ENCODE measurements at regions not wholly inside any gene's neighbourhood (a gene's known extent, or its start where the extent isn't known, plus 50 kb on each side); places are given as distances from the start of the nearest gene placed in this dataset.
A peak's percentile ranks its signal among the peaks of the same experiment; 100 is the strongest.
"Not testable (repeated sequence)": the region's sequence is repeated elsewhere in the genome, so short reads cannot be mapped to it uniquely, and the experiment has no call there.

- peak in 3 of 11 donors; percentile 4 to 7 (median 5) for DNase-seq (ENCODE audit: extremely low read depth in 1 of 11, low read depth in 9 of 11, low spot score in 4 of 11)
These were observed 1641.1 kb downstream of the SPATA31A7 start for GRCh38 chr9:62830829-62831459.

DNA sequence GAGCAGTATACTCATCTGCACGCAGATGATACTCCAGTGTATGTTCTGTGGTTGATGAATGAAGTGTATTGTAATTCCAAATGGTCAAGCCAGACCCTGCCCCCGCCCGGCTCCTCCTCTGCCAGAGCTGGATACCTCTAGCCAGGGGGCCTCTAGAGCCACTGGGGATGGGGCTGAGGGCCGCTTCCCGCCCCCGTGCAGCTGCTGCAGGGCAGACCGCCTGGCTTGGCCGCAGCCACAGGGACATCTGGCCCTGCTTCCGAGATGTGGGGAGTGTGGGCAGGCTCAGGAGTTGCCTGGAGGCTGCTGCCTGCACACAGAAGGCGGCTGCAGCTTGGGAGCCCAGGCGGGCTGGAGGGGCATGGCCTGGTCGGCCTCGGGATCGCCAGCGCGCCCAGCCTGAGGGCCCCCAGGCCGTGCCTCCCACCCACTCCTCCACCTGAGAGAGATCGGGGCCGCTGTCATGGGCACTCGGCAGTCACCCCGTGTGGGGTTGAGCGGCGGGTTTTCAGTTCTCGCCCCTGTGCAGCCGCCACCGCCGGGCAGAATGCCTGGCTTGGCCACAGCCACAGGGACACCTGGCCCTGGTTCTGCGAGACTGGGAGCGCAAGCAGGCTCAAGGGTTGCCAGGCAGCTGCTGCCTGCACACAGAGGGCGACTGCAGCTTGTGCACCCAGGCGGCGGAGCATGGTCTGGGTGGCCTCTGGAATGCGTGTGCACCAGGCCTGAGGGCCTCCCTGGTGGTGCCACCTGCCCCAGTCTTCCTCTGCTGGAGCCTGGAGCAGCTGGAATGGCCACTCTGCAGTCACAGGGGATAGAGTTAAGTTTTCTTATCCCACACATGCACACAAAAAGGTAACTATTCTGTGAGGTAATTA is 1643.7 kb downstream of the SPATA31A7 start:
- DNase-seq (ENCODE audit: extremely low read depth in 1 of 11, low read depth in 9 of 11, low spot score in 4 of 11), result peak in 3 of 11 donors; percentile 4 to 9 (median 5)

DNA sequence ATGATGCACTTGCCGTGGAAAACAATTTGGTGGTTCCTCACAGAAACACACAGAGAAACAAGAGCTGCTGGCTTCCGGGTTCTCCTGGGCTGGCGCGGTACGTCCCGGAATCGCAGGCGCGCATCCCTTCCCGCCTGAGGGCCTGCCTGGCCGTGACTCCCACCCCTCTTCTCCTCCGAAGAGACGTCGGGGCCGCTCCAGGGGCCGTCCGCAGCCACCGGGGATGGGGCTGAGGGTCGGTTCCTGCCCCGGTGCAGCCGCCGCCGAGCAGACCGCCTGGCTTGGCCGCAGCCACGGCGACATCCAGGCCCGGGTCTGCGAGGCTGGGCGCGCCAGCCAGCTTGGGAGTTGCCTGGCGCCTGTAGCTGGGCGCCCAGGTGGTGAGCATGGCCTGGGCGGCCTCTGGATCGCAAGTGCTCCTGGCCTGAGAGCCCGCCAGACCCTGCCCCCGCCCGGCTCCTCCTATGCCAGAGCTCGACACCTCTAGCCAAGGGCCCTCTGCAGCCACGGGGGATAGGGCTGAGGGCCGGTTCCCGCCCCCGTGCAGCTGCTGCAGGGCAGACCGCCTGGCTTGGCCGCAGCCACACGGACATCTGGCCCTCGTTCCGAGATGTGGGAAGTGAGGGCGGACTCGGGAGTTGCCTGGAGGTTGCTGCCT is 1647.5 kb downstream of the SPATA31A7 start:
- not testable (repeated sequence) for DNase-seq (ENCODE audit: extremely low read depth in 1 of 11, low read depth in 9 of 11, low spot score in 4 of 11)

DNA sequence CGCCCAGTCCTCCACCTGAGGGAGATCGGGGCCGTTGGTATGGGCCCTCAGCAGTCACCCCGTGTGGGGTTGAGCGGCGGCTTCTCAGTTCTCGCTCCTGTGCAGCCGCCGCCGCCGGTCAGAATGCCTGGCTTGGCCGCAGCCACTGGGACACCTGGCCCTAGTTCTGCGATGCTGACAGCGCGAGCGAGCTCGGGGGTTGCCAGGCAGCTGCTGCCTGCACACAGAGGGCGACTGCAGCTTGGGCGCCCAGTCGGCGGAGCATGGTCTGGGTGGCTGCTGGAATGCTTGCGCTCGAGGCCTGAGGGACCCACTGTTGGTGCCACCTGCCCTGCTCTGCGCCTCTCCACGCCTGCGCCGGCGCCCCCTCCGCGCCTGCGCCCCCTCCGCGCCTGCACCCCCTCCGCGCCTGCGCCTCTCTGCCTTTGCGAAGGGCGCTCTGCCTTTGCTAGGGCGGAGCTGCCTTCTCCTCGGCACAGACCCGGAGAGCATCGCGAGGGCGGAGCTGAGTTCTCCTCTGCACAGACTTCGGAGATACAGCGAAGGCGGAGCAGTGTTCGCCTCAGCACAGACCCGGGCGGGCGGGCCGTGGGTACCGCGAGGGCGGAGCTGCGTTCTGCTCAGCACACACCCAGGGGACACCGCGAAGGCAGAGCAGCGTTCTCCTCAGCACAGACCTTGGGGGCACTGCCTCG is 1648.3 kb downstream of the SPATA31A7 start:
- peak; percentile 42 to 72 (median 60) for DNase-seq (ENCODE audit: extremely low read depth in 1 of 11, low read depth in 9 of 11, low spot score in 4 of 11)

- DNase-seq (ENCODE audit: extremely low read depth in 1 of 11, low read depth in 9 of 11, low spot score in 4 of 11), result not testable (repeated sequence)
These were observed 1649.3 kb downstream of the SPATA31A7 start for GRCh38 chr9:62839168-62839567.

GRCh38 chr9:62843145-62843544 is 1653.3 kb downstream of the SPATA31A7 start:
- not testable (repeated sequence) for DNase-seq (ENCODE audit: extremely low read depth in 1 of 11, low read depth in 9 of 11, low spot score in 4 of 11)

GRCh38 chr9:62843706-62844290 is 1654.0 kb downstream of the SPATA31A7 start:
- not testable (repeated sequence) for DNase-seq (ENCODE audit: extremely low read depth in 1 of 11, low read depth in 9 of 11, low spot score in 4 of 11)

DNA sequence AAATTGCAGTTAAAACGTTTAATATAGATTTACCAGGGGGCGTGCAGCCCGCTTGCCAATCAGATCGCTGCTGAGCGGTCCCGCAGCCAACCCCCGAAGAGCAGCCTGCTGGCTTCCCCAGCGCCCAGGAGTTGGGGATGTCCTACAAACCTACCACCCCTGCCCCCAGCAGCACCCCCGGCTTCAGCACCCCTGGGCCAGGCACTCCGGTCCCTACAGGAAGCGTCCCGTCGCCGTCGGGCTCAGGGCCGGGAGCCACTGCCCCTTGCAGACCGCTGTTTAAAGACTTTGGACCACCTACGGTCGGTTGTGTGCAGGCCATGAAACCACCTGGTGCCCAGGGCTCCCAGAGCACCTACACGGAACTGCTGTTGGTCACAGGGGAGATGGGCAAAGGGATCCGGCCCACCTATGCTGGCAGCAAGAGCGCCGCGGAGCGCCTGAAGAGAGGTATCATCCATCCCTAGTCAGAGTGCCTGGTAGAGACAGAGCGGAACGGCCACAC is 1654.9 kb downstream of the SPATA31A7 start:
- DNase-seq (ENCODE audit: extremely low read depth in 1 of 11, low read depth in 9 of 11, low spot score in 4 of 11), result not testable (repeated sequence)

- DNase-seq (ENCODE audit: extremely low read depth in 1 of 11, low read depth in 9 of 11, low spot score in 4 of 11), result not testable (repeated sequence)
These were observed 1658.4 kb downstream of the SPATA31A7 start for GRCh38 chr9:62848258-62848657.

DNA sequence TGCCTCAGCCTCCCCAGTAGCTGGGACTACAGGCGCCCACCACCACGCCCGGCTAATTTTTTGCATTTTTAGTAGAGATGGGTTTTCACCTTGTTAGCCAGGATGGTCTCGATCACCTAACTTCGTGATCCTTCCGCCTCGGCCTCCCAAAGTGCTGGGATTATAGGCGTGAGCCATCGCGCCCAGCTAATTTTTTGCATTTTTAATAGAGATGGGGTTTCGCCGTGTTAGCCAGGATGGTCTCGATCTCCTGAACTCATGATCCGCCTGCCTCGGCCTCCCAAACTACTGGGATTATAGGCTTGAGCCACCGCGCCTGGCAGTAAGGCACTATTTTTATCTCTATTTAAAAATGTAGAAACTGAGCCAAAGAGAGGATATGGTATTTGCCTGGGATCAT is 1660.2 kb downstream of the SPATA31A7 start:
- not testable (repeated sequence) for DNase-seq (ENCODE audit: extremely low read depth in 1 of 11, low read depth in 9 of 11, low spot score in 4 of 11)

DNA sequence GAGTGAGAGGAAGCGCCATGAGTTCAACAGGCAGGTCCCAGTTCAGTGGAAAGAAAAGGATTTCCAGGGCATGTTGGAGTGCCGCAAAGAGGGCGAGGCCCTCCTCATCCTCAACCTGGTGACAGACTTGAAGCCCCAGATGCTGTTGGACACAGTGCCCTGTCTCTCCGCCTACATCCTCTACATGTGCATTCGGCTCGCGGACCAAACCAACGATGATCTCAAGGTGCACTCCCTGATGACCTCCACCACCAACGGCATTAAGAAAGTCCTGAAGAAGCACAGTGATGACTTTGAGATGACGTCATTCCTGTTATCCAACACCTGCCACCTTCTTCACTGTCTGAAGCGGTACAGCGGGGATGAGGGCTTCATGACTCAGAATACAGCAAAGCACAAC is 1667.4 kb downstream of the SPATA31A7 start:
- not testable (repeated sequence) for DNase-seq (ENCODE audit: extremely low read depth in 1 of 11, low read depth in 9 of 11, low spot score in 4 of 11)

GRCh38 chr9:62858240-62858639 is 1668.4 kb downstream of the SPATA31A7 start:
- DNase-seq (ENCODE audit: extremely low read depth in 1 of 11, low read depth in 9 of 11, low spot score in 4 of 11), result not testable (repeated sequence)

DNA sequence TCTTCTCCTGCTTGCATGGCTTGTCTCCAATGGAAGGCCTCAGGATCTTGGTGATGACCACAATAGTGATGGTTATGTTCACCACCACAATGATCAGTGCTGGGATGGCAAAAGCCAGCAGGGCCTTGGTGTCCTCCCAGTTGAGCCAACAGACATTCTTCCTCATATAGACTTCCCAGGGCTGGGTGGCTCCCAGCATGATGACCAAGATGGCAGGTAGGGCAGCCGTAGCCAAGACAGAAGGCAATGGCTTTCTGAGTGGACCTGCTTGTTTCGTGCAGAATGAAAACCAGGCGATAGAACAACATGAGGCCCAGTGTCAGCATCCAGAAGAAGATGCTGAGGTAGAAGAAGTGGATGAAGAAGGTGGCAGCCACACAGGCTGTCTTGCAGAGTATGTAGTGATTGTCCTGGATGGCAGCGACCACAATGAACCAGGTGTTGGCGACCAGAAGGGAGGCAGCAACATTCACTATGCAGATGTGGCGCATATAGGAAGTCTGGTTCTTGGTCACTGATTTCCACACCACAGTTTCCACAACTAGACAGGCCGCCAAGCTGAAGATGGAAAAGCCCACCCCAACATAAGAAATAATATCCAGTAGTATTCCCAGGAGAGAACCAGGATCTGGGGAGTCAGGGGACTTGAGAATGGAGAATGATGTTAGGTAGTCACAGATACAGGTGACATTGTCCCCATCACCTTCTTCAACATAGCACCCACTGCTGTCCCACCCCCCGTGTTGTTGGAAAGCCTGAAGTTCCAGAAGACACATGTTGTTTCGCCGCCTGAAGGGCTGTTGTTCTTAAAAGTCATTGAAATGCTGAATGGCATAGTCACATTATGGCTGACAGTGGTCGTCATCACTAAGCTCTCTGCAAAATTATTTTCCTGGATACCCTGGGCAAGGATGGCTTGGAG is 1671.4 kb downstream of the SPATA31A7 start:
- DNase-seq (ENCODE audit: extremely low read depth in 1 of 11, low read depth in 9 of 11, low spot score in 4 of 11), result not testable (repeated sequence)

DNA sequence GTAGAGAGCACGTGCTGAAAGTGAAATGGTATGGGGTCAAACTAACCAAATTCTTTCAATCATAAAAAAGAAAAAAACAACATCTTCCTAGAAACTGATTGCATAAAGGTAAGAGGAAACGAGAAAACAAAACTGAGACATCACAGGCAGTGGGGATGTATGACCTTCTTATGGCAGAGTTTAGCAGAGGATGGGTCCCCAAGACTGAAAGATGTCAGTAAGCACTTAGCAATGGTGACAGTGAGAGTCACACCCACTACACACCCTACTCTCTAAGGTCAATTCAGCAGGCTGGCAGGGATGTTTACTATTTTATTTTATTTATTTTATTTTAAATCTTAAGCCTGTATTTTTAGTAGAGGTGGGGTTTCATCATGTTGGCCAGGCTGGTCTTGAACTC is 1672.3 kb downstream of the SPATA31A7 start:
- DNase-seq (ENCODE audit: extremely low read depth in 1 of 11, low read depth in 9 of 11, low spot score in 4 of 11), result not testable (repeated sequence)

DNA sequence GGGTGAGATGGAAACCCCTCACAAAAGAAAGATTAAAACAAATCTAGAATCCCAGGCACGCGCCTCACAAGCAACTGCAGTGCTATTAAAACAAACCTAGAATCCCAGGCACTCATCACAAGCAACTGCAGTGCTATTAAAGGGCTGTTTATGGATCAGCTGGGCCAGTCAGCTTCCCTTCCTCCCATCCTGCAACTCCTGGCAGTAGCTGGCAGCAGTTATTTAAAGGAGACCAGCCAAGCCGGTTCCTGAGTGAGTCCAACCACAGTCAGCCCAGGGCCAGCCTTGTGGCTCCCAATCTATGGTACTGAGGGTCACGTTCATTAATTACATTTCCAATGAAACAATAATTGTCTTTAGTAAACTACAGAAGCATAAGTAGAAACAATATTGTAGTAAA is 1673.5 kb downstream of the SPATA31A7 start:
- DNase-seq (ENCODE audit: extremely low read depth in 1 of 11, low read depth in 9 of 11, low spot score in 4 of 11), result peak in 2 of 11 donors; percentile 4 to 12

DNA sequence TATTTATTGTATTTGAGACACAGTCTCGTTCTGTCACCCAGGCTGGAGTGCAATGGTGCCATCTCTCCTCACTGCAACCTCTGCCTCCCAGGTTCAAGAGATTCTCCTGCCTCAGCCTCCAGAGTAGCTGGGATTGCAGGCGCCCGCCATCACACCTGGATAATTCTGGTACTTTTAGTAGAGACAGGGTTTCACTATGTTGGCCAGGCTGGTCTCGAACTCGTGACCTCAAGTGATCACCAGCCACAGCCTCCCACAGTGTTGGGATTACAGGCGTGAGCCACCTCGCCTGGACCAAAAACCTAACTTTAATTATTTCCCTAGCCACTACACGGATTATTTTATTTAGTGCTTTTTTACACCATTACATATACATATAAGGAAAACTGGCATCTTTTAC is 1674.0 kb downstream of the SPATA31A7 start:
- DNase-seq (ENCODE audit: extremely low read depth in 1 of 11, low read depth in 9 of 11, low spot score in 4 of 11), result not testable (repeated sequence)
